HEK293 (cell line): ENCODE measurements at regions not wholly inside any gene's neighbourhood (a gene's known extent, or its start where the extent isn't known, plus 50 kb on each side); places are given as distances from the start of the nearest gene placed in this dataset.

Experiments used
- CTCF ChIA-PET: fragments of 350-600 bp; formaldehyde crosslinking; extraction: SDS; loops from one replicate; lab custom pipeline; 2021; ENCODE audit warnings: antibody characterized with exemption; lab: Yijun Ruan, JAX
- POLR2A ChIA-PET: fragments of 300-600 bp; formaldehyde crosslinking; extraction: SDS; loops from one replicate; lab custom pipeline; 2020; ENCODE audit warnings: antibody characterized with exemption, inconsistent platforms; lab: Yijun Ruan, JAX
- H3K27ac ChIP-seq: fragments of 200-500 bp; sonication (Bioruptor generic); 2 replicates; pipeline ENCODE4 v1.5.1; 2014; ENCODE audit warnings: low read depth, low read length, control low read depth, inconsistent platforms; ENCODE audit errors: extremely low read depth
- H3K36me3 ChIP-seq, 2 experiments: fragments of 200-500 bp in 1 of 2; sonication (Bioruptor generic) in 1 of 2; 1 replicate in 1 of 2; 2 replicates in 1 of 2; pipeline ENCODE4 v1.5.1; 2014 to 2017; ENCODE audit warnings: inconsistent platforms in 2 of 2, low read length in 2 of 2; ENCODE audit not compliant: control insufficient read depth in 2 of 2, insufficient read depth in 1 of 2
- H3K4me1 ChIP-seq: fragments of 200-500 bp; sonication (Bioruptor generic); 2 replicates; pipeline ENCODE4 v1.5.1; 2014; ENCODE audit warnings: mild to moderate bottlenecking, low read length, inconsistent platforms; ENCODE audit not compliant: control insufficient read depth, insufficient read depth
- H3K4me3 ChIP-seq: 2 replicates; pipeline ENCODE4 v1.5.1; 2011; ENCODE audit warnings: low read depth, mild to moderate bottlenecking, control low read depth, low read length, moderate library complexity
- H3K9me3 ChIP-seq: fragments of 200-500 bp; sonication (Bioruptor generic); 2 replicates; pipeline ENCODE4 v1.5.1; 2014; ENCODE audit warnings: low read depth, low read length, inconsistent platforms; ENCODE audit not compliant: control insufficient read depth, insufficient read depth
- CTCF ChIP-seq: fragments of 450-650 bp; formaldehyde crosslinking; IDR thresholded peaks from 2 replicates; pipeline ENCODE4 v1.5.1; 2016; ENCODE audit warnings: missing biosample characterization, missing genetic modification characterization
- EGR2 ChIP-seq: fragments of 450-650 bp; formaldehyde crosslinking; IDR thresholded peaks from 2 replicates; pipeline ENCODE4 v1.5.1; 2016; ENCODE audit warnings: low read depth, missing biosample characterization, missing genetic modification characterization
- GLIS1 ChIP-seq: fragments of 450-650 bp; formaldehyde crosslinking; IDR thresholded peaks from 2 replicates; pipeline ENCODE4 v1.5.1; 2016; ENCODE audit warnings: missing biosample characterization, missing genetic modification characterization
- HOXC10 ChIP-seq: sonication (generic); formaldehyde crosslinking; IDR thresholded peaks from 2 replicates; pipeline ENCODE4 v1.8.1; 2023; ENCODE audit warnings: mild to moderate bottlenecking, missing genetic modification reagents
- IKZF3 ChIP-seq: fragments of 450-650 bp; IDR thresholded peaks from 2 replicates; pipeline ENCODE4 v1.5.0; 2018; ENCODE audit warnings: missing biosample characterization, mild to moderate bottlenecking, missing genetic modification characterization, moderate library complexity
- INSM2 ChIP-seq: fragments of 450-650 bp; formaldehyde crosslinking; IDR thresholded peaks from 2 replicates; pipeline ENCODE4 v1.5.1; 2016; ENCODE audit warnings: missing biosample characterization, missing genetic modification characterization
- KLF16 ChIP-seq: fragments of 450-650 bp; formaldehyde crosslinking; IDR thresholded peaks from 2 replicates; pipeline ENCODE4 v1.5.1; 2017; ENCODE audit warnings: missing biosample characterization, missing genetic modification characterization
- KLF8 ChIP-seq: fragments of 450-650 bp; formaldehyde crosslinking; IDR thresholded peaks from 2 replicates; pipeline ENCODE4 v1.5.1; 2016; ENCODE audit warnings: missing biosample characterization, missing genetic modification characterization
- MEIS1 ChIP-seq: sonication (generic); formaldehyde crosslinking; IDR thresholded peaks from 2 replicates; pipeline ENCODE4 v1.8.1; 2022; ENCODE audit warnings: missing genetic modification reagents, mild to moderate bottlenecking, borderline replicate concordance
- SP3 ChIP-seq: fragments of 450-650 bp; formaldehyde crosslinking; IDR thresholded peaks from 2 replicates; pipeline ENCODE4 v1.5.1; 2016; ENCODE audit warnings: missing biosample characterization, missing genetic modification characterization
- SP7 ChIP-seq: fragments of 450-650 bp; formaldehyde crosslinking; IDR thresholded peaks from 2 replicates; pipeline ENCODE4 v1.5.1; 2016; ENCODE audit warnings: missing biosample characterization, missing genetic modification characterization
- YY2 ChIP-seq: fragments of 450-650 bp; formaldehyde crosslinking; IDR thresholded peaks from 2 replicates; pipeline ENCODE4 v1.5.1; 2016; ENCODE audit warnings: missing biosample characterization, missing genetic modification characterization
- ZBTB17 ChIP-seq: fragments of 450-650 bp; formaldehyde crosslinking; IDR thresholded peaks from 2 replicates; pipeline ENCODE4 v1.5.1; 2016; ENCODE audit warnings: missing biosample characterization, missing genetic modification characterization
- ZBTB26 ChIP-seq: fragments of 450-650 bp; formaldehyde crosslinking; optimal IDR thresholded peaks from 2 replicates; pipeline ENCODE3; 2016; ENCODE audit warnings: missing biosample characterization, mild to moderate bottlenecking, missing genetic modification characterization
- ZNF184 ChIP-seq: fragments of 450-650 bp; IDR thresholded peaks from 2 replicates; pipeline ENCODE4 v1.5.1; 2018; ENCODE audit warnings: missing biosample characterization, mild to moderate bottlenecking, missing genetic modification characterization
- ZNF24 ChIP-seq: fragments of 450-650 bp; formaldehyde crosslinking; IDR thresholded peaks from 2 replicates; pipeline ENCODE4 v1.5.1; 2016; ENCODE audit warnings: missing biosample characterization, missing genetic modification characterization
- ZNF292 ChIP-seq: fragments of 450-650 bp; formaldehyde crosslinking; IDR thresholded peaks from 2 replicates; pipeline ENCODE4 v1.5.1; 2016; ENCODE audit warnings: low read depth, missing biosample characterization, missing genetic modification characterization, borderline replicate concordance
- ZNF324 ChIP-seq: fragments of 450-650 bp; formaldehyde crosslinking; IDR thresholded peaks from 2 replicates; pipeline ENCODE4 v1.5.1; 2016; ENCODE audit warnings: missing biosample characterization, missing genetic modification characterization
- ZNF341 ChIP-seq: fragments of 450-650 bp; formaldehyde crosslinking; IDR thresholded peaks from 2 replicates; pipeline ENCODE4; 2016; ENCODE audit warnings: low read depth, missing biosample characterization, missing genetic modification characterization
- ZNF350 ChIP-seq: fragments of 450-650 bp; formaldehyde crosslinking; IDR thresholded peaks from 2 replicates; pipeline ENCODE4 v1.5.0; 2017; ENCODE audit warnings: missing biosample characterization, mild to moderate bottlenecking, missing genetic modification characterization
- ZNF426 ChIP-seq: fragments of 450-650 bp; formaldehyde crosslinking; IDR thresholded peaks from 2 replicates; pipeline ENCODE4 v1.5.1; 2017; ENCODE audit warnings: missing biosample characterization, missing genetic modification characterization, mild to moderate bottlenecking, inconsistent platforms, moderate library complexity
- ZNF473 ChIP-seq: fragments of 450-650 bp; formaldehyde crosslinking; IDR thresholded peaks from 2 replicates; pipeline ENCODE4 v1.5.1; 2017; ENCODE audit warnings: missing biosample characterization, missing genetic modification characterization
- ZNF529 ChIP-seq: fragments of 450-650 bp; formaldehyde crosslinking; IDR thresholded peaks from 2 replicates; pipeline ENCODE4 v1.5.1; 2017; ENCODE audit warnings: missing genetic modification characterization, missing biosample characterization; ENCODE audit not compliant: insufficient replicate concordance
- ZNF555 ChIP-seq: fragments of 450-650 bp; formaldehyde crosslinking; conservative IDR thresholded peaks from 2 replicates; pipeline ENCODE4 v1.5.1; 2017; ENCODE audit warnings: missing biosample characterization, mild to moderate bottlenecking, missing genetic modification characterization, inconsistent platforms
- ZNF660 ChIP-seq: fragments of 450-650 bp; IDR thresholded peaks from 2 replicates; pipeline ENCODE4 v1.5.1; 2018; ENCODE audit warnings: missing biosample characterization, mild to moderate bottlenecking, missing genetic modification characterization
- ZNF830 ChIP-seq: fragments of 450-650 bp; IDR thresholded peaks from 2 replicates; pipeline ENCODE4 v1.5.0; 2018; ENCODE audit warnings: missing biosample characterization, missing genetic modification characterization, low read depth, mild to moderate bottlenecking, moderate library complexity

DNA sequence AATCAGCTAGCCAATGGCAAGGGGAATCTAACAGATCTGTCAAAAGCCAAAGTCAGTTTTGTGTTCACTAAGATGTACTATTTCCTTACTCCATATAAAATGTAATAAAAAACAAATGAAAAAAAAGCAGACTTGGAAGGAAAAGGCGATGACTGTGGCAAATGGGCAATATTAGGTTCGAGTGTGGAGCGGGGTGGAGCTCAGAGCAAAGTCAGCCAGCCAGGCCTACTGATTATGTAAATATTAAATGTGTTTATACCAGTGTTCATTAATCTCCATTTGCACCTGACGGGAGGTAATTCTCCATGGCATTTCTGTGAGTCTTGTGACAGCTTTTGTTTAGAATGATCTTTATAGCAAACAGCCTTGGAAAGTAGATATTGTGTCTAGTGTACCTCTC lies 96.2 kb upstream of the KCNMB2 start:
- CTCF ChIA-PET = no interaction called here
- no peaks in the 10 kb centered on the region for H3K36me3 ChIP-seq
- TF ChIP-seq ZNF529 (tag by site-specific recombination) (no peak), ZNF660 (no peak), HOXC10 (no peak), ZNF324 (tag by site-specific recombination) (no peak), ZNF24 (no peak), GLIS1 (no peak), ZNF426 (tag by site-specific recombination) (no peak), KLF8 (no peak), ZBTB26 (no peak), ZNF341 (no peak), ZNF184 (tag by site-specific recombination) (no peak), ZNF350 (no peak), MEIS1 (CRISPR knock-in tag) (no peak)
- H3K27ac ChIP-seq = no peak overlapping the region
- no peak overlapping the region for H3K4me3 ChIP-seq
- no peaks in the 10 kb centered on the region for H3K4me1 ChIP-seq
- POLR2A ChIA-PET = no interaction called here
- no peaks in the 10 kb centered on the region for H3K9me3 ChIP-seq

- H3K9me3 ChIP-seq = no peaks in the 10 kb centered on the region
- H3K4me1 ChIP-seq = no peaks in the 10 kb centered on the region
- H3K27ac ChIP-seq = no peak overlapping the region
- no peaks in the 10 kb centered on the region for H3K36me3 ChIP-seq
- TF ChIP-seq IKZF3 (tag by site-specific recombination) = no peak
- TF ChIP-seq SP7 (tag by site-specific recombination) = no peak
- TF ChIP-seq INSM2 (tag by site-specific recombination) = no peak
- TF ChIP-seq ZNF473 (tag by site-specific recombination) = no peak
- no peak for TF ChIP-seq ZNF555 (tag by site-specific recombination)
- TF ChIP-seq KLF16 (tag by site-specific recombination) = no peak
- no peak for TF ChIP-seq ZNF292 (tag by site-specific recombination)
- TF ChIP-seq ZNF830 = no peak
- no peak for TF ChIP-seq ZBTB17
- TF ChIP-seq SP3 = no peak
- TF ChIP-seq EGR2 (tag by site-specific recombination) = no peak
- TF ChIP-seq CTCF (tag by site-specific recombination) = no peak
- TF ChIP-seq YY2 (tag by site-specific recombination) = no peak
- POLR2A ChIA-PET = no interaction called here
- no peak overlapping the region for H3K4me3 ChIP-seq
- CTCF ChIA-PET = interaction anchor here (0.7 to 1.1 kb wide), 2 partner anchors 523 to 580 kb away, joined by 3 read pairs; no protein-coding TSS in a partner anchor
Measured at GRCh38 chr3:178443634-178444033, 92.6 kb upstream of the KCNMB2 start.
